GM23248 (cell line): ENCODE measurements at regions not wholly inside any gene's neighbourhood (a gene's known extent, or its start where the extent isn't known, plus 50 kb on each side); places are given as distances from the start of the nearest gene placed in this dataset.
"Not testable (repeated sequence)": the region's sequence is repeated elsewhere in the genome, so short reads cannot be mapped to it uniquely, and the experiment has no call there.

Source experiments
- DNase-seq: peaks from one replicate; pipeline ENCODE4 v3.0.0-alpha.2; 2015
- H2AFZ ChIP-seq: fragments of 200-600 bp; sonication (generic); 2 replicates; pipeline ENCODE4 v1.6.1; 2016; ENCODE audit warnings: antibody characterized with exemption
- H3F3A ChIP-seq: fragments of 200-600 bp; sonication (generic); 2 replicates; pipeline ENCODE4 v1.6.1; 2016; ENCODE audit warnings: mild to moderate bottlenecking, antibody characterized with exemption, mixed run types; ENCODE audit not compliant: insufficient read depth
- H3K27ac ChIP-seq: fragments of 200-600 bp; sonication (generic); 2 replicates; pipeline ENCODE4 v1.5.1; 2016; ENCODE audit warnings: mild to moderate bottlenecking
- H3K27me3 ChIP-seq: fragments of 200-600 bp; sonication (generic); replicated peaks from 2 replicates; pipeline ENCODE4 v1.6.1; 2016; ENCODE audit warnings: mild to moderate bottlenecking; ENCODE audit not compliant: insufficient read depth
- H3K36me3 ChIP-seq: fragments of 200-600 bp; sonication (generic); 2 replicates; pipeline ENCODE4 v1.6.1; 2016; ENCODE audit warnings: low read depth, mild to moderate bottlenecking
- H3K4me1 ChIP-seq: fragments of 200-600 bp; sonication (generic); 2 replicates; pipeline ENCODE4 v1.6.1; 2016; ENCODE audit warnings: mild to moderate bottlenecking; ENCODE audit not compliant: insufficient read depth
- H3K4me2 ChIP-seq: fragments of 200-600 bp; sonication (generic); one replicate; pipeline ENCODE4 v1.6.1; 2016; ENCODE audit warnings: mild to moderate bottlenecking; ENCODE audit not compliant: unreplicated experiment
- H3K4me3 ChIP-seq: fragments of 200-600 bp; sonication (generic); 2 replicates; pipeline ENCODE4 v1.5.1; 2016; ENCODE audit warnings: mild to moderate bottlenecking
- H3K79me2 ChIP-seq: fragments of 200-600 bp; sonication (generic); 2 replicates; pipeline ENCODE4 v1.6.1; 2016; ENCODE audit warnings: mild to moderate bottlenecking; ENCODE audit not compliant: insufficient read depth
- H3K9ac ChIP-seq: fragments of 200-600 bp; sonication (generic); 2 replicates; pipeline ENCODE4 v1.6.1; 2016; ENCODE audit warnings: mild to moderate bottlenecking
- H3K9me2 ChIP-seq: fragments of 200-600 bp; sonication (generic); 2 replicates; pipeline ENCODE4 v1.6.1; 2016; ENCODE audit warnings: mixed run types, mild to moderate bottlenecking, moderate library complexity; ENCODE audit not compliant: insufficient read depth
- H3K9me3 ChIP-seq: fragments of 200-600 bp; sonication (generic); one replicate; pipeline ENCODE4 v1.6.1; 2017; ENCODE audit warnings: low read depth
- H4K20me1 ChIP-seq: fragments of 200-600 bp; sonication (generic); 2 replicates; pipeline ENCODE4 v1.6.0; 2016; ENCODE audit not compliant: insufficient read depth
- EZH2 ChIP-seq: fragments of 200-600 bp; sonication (generic); IDR thresholded peaks from 2 replicates; pipeline ENCODE4 v1.6.1; 2018; ENCODE audit warnings: antibody characterized with exemption, mild to moderate bottlenecking; ENCODE audit not compliant: insufficient read depth, poor library complexity, severe bottlenecking
- EZH2phosphoT487 ChIP-seq: fragments of 200-600 bp; sonication (generic); IDR thresholded peaks from 2 replicates; pipeline ENCODE4 v1.6.1; 2018; ENCODE audit warnings: antibody characterized with exemption, moderate library complexity, mild to moderate bottlenecking, low read depth; ENCODE audit not compliant: insufficient read depth
- WGBS, 2 experiments: methylation state at CpG; one replicate each; pipeline ENCODE4 v1.1.6; 2015 to 2017; ENCODE audit warnings: low lambda C conversion rate in 2 of 2, low coverage in 1 of 2; ENCODE audit errors: missing lambda C conversion rate in 2 of 2; 5-methylcytosine and 5-hydroxymethylcytosine counted together
- in situ Hi-C: fragments of 300-500 bp; cut with MboI; formaldehyde crosslinking; loops from 2 replicates; pipeline ENCODE4 v1.15.0; 2020

- TF ChIP-seq EZH2 (no peak), EZH2phosphoT487 (no peak)
- Histone ChIP-seq H2AFZ (no peak overlapping the region), H3K9me3 (no peaks in the 10 kb centered on the region), H3F3A (no peaks in the 10 kb centered on the region), H3K9me2 (no peaks in the 10 kb centered on the region), H3K27me3 (no peaks in the 10 kb centered on the region), H4K20me1 (no peaks in the 10 kb centered on the region), H3K79me2 (no peaks in the 10 kb centered on the region), H3K36me3 (no peaks in the 10 kb centered on the region), H3K4me2 (no peak overlapping the region), H3K27ac (no peak overlapping the region), H3K9ac (no peak overlapping the region), H3K4me1 (no peaks in the 10 kb centered on the region), H3K4me3 (no peak overlapping the region)
- WGBS, 2 experiments: 7 to 8% methylated on average over 5 to 8 of the region's 10 CpGs
- in situ Hi-C loops: no loop called here
- no peak for DNase-seq
These were observed 127.1 kb upstream of the GLRA1 start for GRCh38 chr5:152051499-152052454.

- WGBS, 2 experiments: 14 to 18% methylated on average over 4 of the region's 4 CpGs
These were observed 121.7 kb upstream of the GLRA1 start for GRCh38 chr5:152046361-152046760.

GRCh38 chr5:152038856-152039255 is 114.2 kb upstream of the GLRA1 start:
- H3K9ac ChIP-seq, H3K4me2 ChIP-seq, H3K9me2 ChIP-seq, DNase-seq, H3K4me1 ChIP-seq, H4K20me1 ChIP-seq, H3F3A ChIP-seq, H3K27me3 ChIP-seq, in situ Hi-C loops, H3K36me3 ChIP-seq, H3K9me3 ChIP-seq, H3K27ac ChIP-seq, H3K4me3 ChIP-seq, H3K79me2 ChIP-seq, H2AFZ ChIP-seq: not testable (repeated sequence)
- 4 to 8% methylated on average over 2 of the region's 2 CpGs for WGBS, 2 experiments

More at GRCh38 chr5:152046361-152046760, 121.7 kb upstream of the GLRA1 start:
- in situ Hi-C loops: no loop called here
- no peaks in the 10 kb centered on the region for H3K27me3 ChIP-seq
- no peaks in the 10 kb centered on the region for H3K4me1 ChIP-seq
- H2AFZ ChIP-seq: no peak overlapping the region
- H3K9me3 ChIP-seq: no peaks in the 10 kb centered on the region
- no peaks in the 10 kb centered on the region for H3K9me2 ChIP-seq
- no peak for DNase-seq
- no peak overlapping the region for H3K9ac ChIP-seq
- no peaks in the 10 kb centered on the region for H3K79me2 ChIP-seq
- H3K4me2 ChIP-seq: no peak overlapping the region
- H4K20me1 ChIP-seq: no peaks in the 10 kb centered on the region
- H3K27ac ChIP-seq: no peak overlapping the region
- H3K4me3 ChIP-seq: no peak overlapping the region
- TF ChIP-seq EZH2: no peak
- no peak for TF ChIP-seq EZH2phosphoT487
- H3K36me3 ChIP-seq: no peaks in the 10 kb centered on the region
- H3F3A ChIP-seq: no peaks in the 10 kb centered on the region

GRCh38 chr5:152026328-152027024 is 101.8 kb upstream of the GLRA1 start:
- H3K4me2 ChIP-seq, H3K36me3 ChIP-seq, H4K20me1 ChIP-seq, H3K4me3 ChIP-seq, H3F3A ChIP-seq, H3K79me2 ChIP-seq, DNase-seq, H3K9me2 ChIP-seq, H3K4me1 ChIP-seq, H3K9me3 ChIP-seq, H2AFZ ChIP-seq, H3K27ac ChIP-seq, H3K27me3 ChIP-seq, H3K9ac ChIP-seq, in situ Hi-C loops: not testable (repeated sequence)
- 14 to 20% methylated on average over 9 of the region's 9 CpGs for WGBS, 2 experiments
